ENCODE measurements at regions not wholly inside any gene's neighbourhood (a gene's known extent, or its start where the extent isn't known, plus 50 kb on each side); places are given as distances from the start of the nearest gene placed in this dataset.

GRCh38 chr11:135075740-135076139 lies 663.7 kb upstream of the B3GAT1 start:
- no peak overlapping the region for H3K4me3 ChIP-seq (ENCODE audit: low read length in 2 of 2)
- H3K9me3 ChIP-seq (ENCODE audit: control insufficient read depth in 2 of 2, low read length in 2 of 2), result no peaks in the 10 kb centered on the region
- H3K27me3 ChIP-seq (ENCODE audit: control insufficient read depth in 1 of 2, insufficient read depth in 2 of 2, low read length in 2 of 2), result peaks cover 0 to 5% of the 10 kb centered on the region in 2 donors
- H3K27ac ChIP-seq (ENCODE audit: low read length), result no peak overlapping the region
- H3K9ac ChIP-seq (ENCODE audit: low read length in 2 of 2), result no peak overlapping the region
- H3K4me1 ChIP-seq (ENCODE audit: control insufficient read depth, insufficient read depth, low read length), result no peaks in the 10 kb centered on the region
- H3K36me3 ChIP-seq (ENCODE audit: control insufficient read depth in 2 of 2, insufficient read depth in 2 of 2, low read length in 2 of 2), result no peaks in the 10 kb centered on the region

- H3K9me3 ChIP-seq (ENCODE audit: control insufficient read depth in 2 of 2, low read length in 2 of 2), result no peaks in the 10 kb centered on the region
- no peak overlapping the region for H3K4me3 ChIP-seq (ENCODE audit: low read length in 2 of 2)
- peaks cover 0 to 10% of the 10 kb centered on the region in 2 donors for H3K27me3 ChIP-seq (ENCODE audit: control insufficient read depth in 1 of 2, insufficient read depth in 2 of 2, low read length in 2 of 2)
- no peak overlapping the region for H3K9ac ChIP-seq (ENCODE audit: low read length in 2 of 2)
- no peak overlapping the region for H3K27ac ChIP-seq (ENCODE audit: low read length)
- H3K4me1 ChIP-seq (ENCODE audit: control insufficient read depth, insufficient read depth, low read length), result no peaks in the 10 kb centered on the region
- H3K36me3 ChIP-seq (ENCODE audit: control insufficient read depth in 2 of 2, insufficient read depth in 2 of 2, low read length in 2 of 2), result no peaks in the 10 kb centered on the region
Measured at GRCh38 chr11:135074397-135074998, 662.5 kb upstream of the B3GAT1 start.

- Histone ChIP-seq H3K27me3 (ENCODE audit: control insufficient read depth in 1 of 2, insufficient read depth in 2 of 2, low read length in 2 of 2) (peaks cover 0 to 10% of the 10 kb centered on the region in 2 donors), H3K27ac (ENCODE audit: low read length) (no peak overlapping the region), H3K4me3 (ENCODE audit: low read length in 2 of 2) (no peak overlapping the region), H3K4me1 (ENCODE audit: control insufficient read depth, insufficient read depth, low read length) (no peaks in the 10 kb centered on the region), H3K9me3 (ENCODE audit: control insufficient read depth in 2 of 2, low read length in 2 of 2) (no peaks in the 10 kb centered on the region), H3K36me3 (ENCODE audit: control insufficient read depth in 2 of 2, insufficient read depth in 2 of 2, low read length in 2 of 2) (no peaks in the 10 kb centered on the region), H3K9ac (ENCODE audit: low read length in 2 of 2) (no peak overlapping the region)
Measured at GRCh38 chr11:135073870-135074269, 661.8 kb upstream of the B3GAT1 start.

DNA sequence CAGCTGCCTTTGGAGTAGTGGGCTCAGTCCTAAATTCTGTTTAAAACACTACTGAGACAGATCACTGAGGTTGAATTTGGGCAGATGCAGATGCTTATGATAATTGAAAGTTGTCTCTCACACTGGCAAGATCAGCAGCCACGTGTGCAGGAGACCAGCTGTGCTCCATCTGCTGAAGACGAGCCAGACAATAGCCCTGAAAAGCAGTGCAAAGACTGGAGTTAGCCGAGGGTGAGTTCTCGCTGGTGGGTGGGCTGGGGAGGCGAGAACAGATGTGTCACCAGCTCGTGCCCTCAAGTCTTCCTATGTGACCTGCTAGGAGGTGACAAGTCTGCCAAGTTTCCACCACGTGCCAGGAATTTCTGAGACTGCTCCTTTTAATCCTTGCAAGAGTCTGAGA lies 661.3 kb upstream of the B3GAT1 start:
- Histone ChIP-seq H3K9me3 (ENCODE audit: control insufficient read depth in 2 of 2, low read length in 2 of 2) (no peaks in the 10 kb centered on the region), H3K27me3 (ENCODE audit: control insufficient read depth in 1 of 2, insufficient read depth in 2 of 2, low read length in 2 of 2) (peaks cover 0 to 10% of the 10 kb centered on the region in 2 donors), H3K4me3 (ENCODE audit: low read length in 2 of 2) (no peak overlapping the region), H3K36me3 (ENCODE audit: control insufficient read depth in 2 of 2, insufficient read depth in 2 of 2, low read length in 2 of 2) (no peaks in the 10 kb centered on the region), H3K4me1 (ENCODE audit: control insufficient read depth, insufficient read depth, low read length) (no peaks in the 10 kb centered on the region), H3K27ac (ENCODE audit: low read length) (no peak overlapping the region), H3K9ac (ENCODE audit: low read length in 2 of 2) (no peak overlapping the region)

DNA sequence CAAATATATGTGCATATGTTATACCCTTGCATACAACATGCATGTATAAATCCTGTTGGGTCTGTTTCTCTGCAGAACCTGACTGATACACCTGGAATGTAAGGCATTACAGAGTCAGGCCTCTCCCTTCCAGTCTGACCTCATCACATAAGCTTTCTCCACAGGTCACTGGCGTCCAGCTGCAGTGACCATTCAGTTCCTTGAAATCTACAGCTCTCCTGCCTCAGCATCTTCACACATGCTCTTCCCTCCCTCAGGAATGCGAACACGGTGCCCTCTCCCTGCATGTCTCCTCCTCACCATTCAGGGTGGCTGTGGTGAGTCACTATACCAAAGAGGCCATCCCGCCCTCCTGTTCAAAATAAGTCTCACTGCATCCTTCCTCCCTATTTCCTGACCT lies 657.8 kb upstream of the B3GAT1 start:
- H3K9ac ChIP-seq (ENCODE audit: low read length in 2 of 2), result no peak overlapping the region

GRCh38 chr11:135069063-135069462 lies 657.0 kb upstream of the B3GAT1 start:
- H3K9me3 ChIP-seq (ENCODE audit: control insufficient read depth in 2 of 2, low read length in 2 of 2), result peaks cover 0 to 1% of the 10 kb centered on the region in 2 donors
- H3K9ac ChIP-seq (ENCODE audit: low read length in 2 of 2), result no peak overlapping the region
- H3K36me3 ChIP-seq (ENCODE audit: control insufficient read depth in 2 of 2, insufficient read depth in 2 of 2, low read length in 2 of 2), result no peaks in the 10 kb centered on the region
- H3K4me3 ChIP-seq (ENCODE audit: low read length in 2 of 2), result no peak overlapping the region
- H3K27ac ChIP-seq (ENCODE audit: low read length), result no peak overlapping the region
- no peaks in the 10 kb centered on the region for H3K4me1 ChIP-seq (ENCODE audit: control insufficient read depth, insufficient read depth, low read length)
- peaks cover 0 to 10% of the 10 kb centered on the region in 2 donors for H3K27me3 ChIP-seq (ENCODE audit: control insufficient read depth in 1 of 2, insufficient read depth in 2 of 2, low read length in 2 of 2)

More for the DNA sequence above, 657.8 kb upstream of the B3GAT1 start:
- Histone ChIP-seq H3K9me3 (ENCODE audit: control insufficient read depth in 2 of 2, low read length in 2 of 2) (no peaks in the 10 kb centered on the region), H3K27me3 (ENCODE audit: control insufficient read depth in 1 of 2, insufficient read depth in 2 of 2, low read length in 2 of 2) (peaks cover 0 to 10% of the 10 kb centered on the region in 2 donors), H3K36me3 (ENCODE audit: control insufficient read depth in 2 of 2, insufficient read depth in 2 of 2, low read length in 2 of 2) (no peaks in the 10 kb centered on the region), H3K4me1 (ENCODE audit: control insufficient read depth, insufficient read depth, low read length) (no peaks in the 10 kb centered on the region), H3K4me3 (ENCODE audit: low read length in 2 of 2) (no peak overlapping the region), H3K27ac (ENCODE audit: low read length) (no peak overlapping the region)

- no peaks in the 10 kb centered on the region for H3K4me1 ChIP-seq (ENCODE audit: control insufficient read depth, insufficient read depth, low read length)
- H3K36me3 ChIP-seq (ENCODE audit: control insufficient read depth in 2 of 2, insufficient read depth in 2 of 2, low read length in 2 of 2), result no peaks in the 10 kb centered on the region
- H3K27ac ChIP-seq (ENCODE audit: low read length), result no peak overlapping the region
- H3K4me3 ChIP-seq (ENCODE audit: low read length in 2 of 2), result no peak overlapping the region
- H3K9ac ChIP-seq (ENCODE audit: low read length in 2 of 2), result no peak overlapping the region
- peaks cover 0 to 3% of the 10 kb centered on the region in 2 donors for H3K27me3 ChIP-seq (ENCODE audit: control insufficient read depth in 1 of 2, insufficient read depth in 2 of 2, low read length in 2 of 2)
- H3K9me3 ChIP-seq (ENCODE audit: control insufficient read depth in 2 of 2, low read length in 2 of 2), result peaks cover 0 to 18% of the 10 kb centered on the region in 2 donors
Measured at GRCh38 chr11:135062994-135063393, 651.0 kb upstream of the B3GAT1 start.

DNA sequence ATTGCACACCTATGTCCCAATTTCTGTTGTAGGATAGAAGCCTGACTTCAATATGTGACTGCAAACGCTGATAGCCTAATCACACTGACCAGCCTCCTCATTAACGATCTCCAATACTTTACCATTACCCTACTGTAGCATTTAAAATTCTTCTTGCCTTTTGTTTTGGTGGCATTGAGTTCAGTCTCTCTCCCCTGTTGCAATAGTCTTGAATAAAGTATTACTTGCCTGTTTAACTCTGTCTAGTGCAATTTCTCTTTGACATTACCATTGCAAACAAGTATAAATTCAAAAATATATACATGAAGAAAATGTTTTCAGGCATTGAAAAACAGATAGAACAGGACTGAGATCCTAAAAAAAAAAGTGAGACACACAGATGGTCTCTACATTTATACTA lies 649.1 kb upstream of the B3GAT1 start:
- H3K27ac ChIP-seq (ENCODE audit: low read length), result no peak overlapping the region
- peaks cover 0 to 18% of the 10 kb centered on the region in 2 donors for H3K9me3 ChIP-seq (ENCODE audit: control insufficient read depth in 2 of 2, low read length in 2 of 2)
- H3K4me1 ChIP-seq (ENCODE audit: control insufficient read depth, insufficient read depth, low read length), result no peaks in the 10 kb centered on the region
- H3K27me3 ChIP-seq (ENCODE audit: control insufficient read depth in 1 of 2, insufficient read depth in 2 of 2, low read length in 2 of 2), result peaks cover 0 to 5% of the 10 kb centered on the region in 2 donors
- no peaks in the 10 kb centered on the region for H3K36me3 ChIP-seq (ENCODE audit: control insufficient read depth in 2 of 2, insufficient read depth in 2 of 2, low read length in 2 of 2)
- H3K4me3 ChIP-seq (ENCODE audit: low read length in 2 of 2), result no peak overlapping the region
- no peak overlapping the region for H3K9ac ChIP-seq (ENCODE audit: low read length in 2 of 2)

- Histone ChIP-seq H3K9ac (ENCODE audit: low read length in 2 of 2) (no peak overlapping the region), H3K27ac (ENCODE audit: low read length) (no peak overlapping the region), H3K4me1 (ENCODE audit: control insufficient read depth, insufficient read depth, low read length) (no peaks in the 10 kb centered on the region), H3K27me3 (ENCODE audit: control insufficient read depth in 1 of 2, insufficient read depth in 2 of 2, low read length in 2 of 2) (peaks cover 3 to 25% of the 10 kb centered on the region in 2 donors), H3K36me3 (ENCODE audit: control insufficient read depth in 2 of 2, insufficient read depth in 2 of 2, low read length in 2 of 2) (no peaks in the 10 kb centered on the region), H3K9me3 (ENCODE audit: control insufficient read depth in 2 of 2, low read length in 2 of 2) (no peaks in the 10 kb centered on the region), H3K4me3 (ENCODE audit: low read length in 2 of 2) (no peak overlapping the region)
Measured at GRCh38 chr11:135046986-135047385, 634.9 kb upstream of the B3GAT1 start.

- no peaks in the 10 kb centered on the region for H3K4me1 ChIP-seq (ENCODE audit: control insufficient read depth, insufficient read depth, low read length)
- peaks cover 3 to 25% of the 10 kb centered on the region in 2 donors for H3K27me3 ChIP-seq (ENCODE audit: control insufficient read depth in 1 of 2, insufficient read depth in 2 of 2, low read length in 2 of 2)
- no peak overlapping the region for H3K9ac ChIP-seq (ENCODE audit: low read length in 2 of 2)
- no peaks in the 10 kb centered on the region for H3K9me3 ChIP-seq (ENCODE audit: control insufficient read depth in 2 of 2, low read length in 2 of 2)
- H3K4me3 ChIP-seq (ENCODE audit: low read length in 2 of 2), result no peak overlapping the region
- no peaks in the 10 kb centered on the region for H3K36me3 ChIP-seq (ENCODE audit: control insufficient read depth in 2 of 2, insufficient read depth in 2 of 2, low read length in 2 of 2)
- H3K27ac ChIP-seq (ENCODE audit: low read length), result no peak overlapping the region
Measured at GRCh38 chr11:135046556-135046955, 634.5 kb upstream of the B3GAT1 start.

GRCh38 chr11:135043434-135043833 lies 631.4 kb upstream of the B3GAT1 start:
- no peak overlapping the region for H3K9ac ChIP-seq (ENCODE audit: low read length in 2 of 2)
- H3K36me3 ChIP-seq (ENCODE audit: control insufficient read depth in 2 of 2, insufficient read depth in 2 of 2, low read length in 2 of 2), result no peaks in the 10 kb centered on the region
- peaks cover 3 to 28% of the 10 kb centered on the region in 2 donors for H3K27me3 ChIP-seq (ENCODE audit: control insufficient read depth in 1 of 2, insufficient read depth in 2 of 2, low read length in 2 of 2)
- no peak overlapping the region for H3K4me3 ChIP-seq (ENCODE audit: low read length in 2 of 2)
- no peaks in the 10 kb centered on the region for H3K9me3 ChIP-seq (ENCODE audit: control insufficient read depth in 2 of 2, low read length in 2 of 2)
- H3K27ac ChIP-seq (ENCODE audit: low read length), result no peak overlapping the region
- H3K4me1 ChIP-seq (ENCODE audit: control insufficient read depth, insufficient read depth, low read length), result no peaks in the 10 kb centered on the region

All from stomach smooth muscle (tissue), 2 donors.